ENCODE measurements at regions not wholly inside any gene's neighbourhood (a gene's known extent, or its start where the extent isn't known, plus 50 kb on each side); places are given as distances from the start of the nearest gene placed in this dataset.

DNA sequence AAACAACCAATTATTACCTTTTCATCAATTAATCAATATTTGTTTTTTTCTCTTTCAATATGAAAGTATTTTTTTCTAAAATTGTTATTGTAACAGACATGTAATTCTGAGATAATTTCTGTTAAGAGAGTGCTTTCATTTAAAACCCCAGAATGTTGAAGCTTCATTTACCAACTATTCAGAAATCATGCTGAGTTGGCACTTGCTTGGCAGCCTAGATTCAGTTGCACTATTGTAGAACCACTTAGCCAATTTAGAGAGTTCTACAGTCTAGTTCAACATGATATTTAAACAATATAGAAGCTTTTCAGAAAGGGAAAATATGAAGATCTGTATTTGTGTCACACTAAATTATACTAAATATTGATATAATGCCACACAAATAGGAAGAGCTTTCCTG is 56.1 kb upstream of the NKAIN2 start:
- DNase-seq (ENCODE audit: low spot score) = no peak

DNA sequence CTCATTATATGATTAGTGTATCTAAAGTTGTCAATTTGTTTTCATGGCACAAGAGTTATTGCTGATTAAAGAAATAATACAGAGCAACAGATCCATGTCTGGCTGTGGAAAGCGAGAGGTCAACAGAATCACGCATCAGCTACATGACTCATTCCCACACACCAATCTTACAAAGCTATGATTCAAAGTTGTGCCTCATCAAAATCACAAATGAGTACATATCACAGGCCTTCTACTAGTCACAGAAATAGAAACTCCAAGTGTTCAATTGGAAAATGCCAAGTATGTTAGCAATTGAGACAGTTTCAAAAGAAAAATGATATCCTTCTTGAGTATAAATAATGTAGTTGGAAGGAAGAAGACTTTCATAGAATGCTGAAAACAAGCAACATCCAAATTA is 57.8 kb upstream of the NKAIN2 start:
- peak; percentile 12 for DNase-seq (ENCODE audit: low spot score)

DNA sequence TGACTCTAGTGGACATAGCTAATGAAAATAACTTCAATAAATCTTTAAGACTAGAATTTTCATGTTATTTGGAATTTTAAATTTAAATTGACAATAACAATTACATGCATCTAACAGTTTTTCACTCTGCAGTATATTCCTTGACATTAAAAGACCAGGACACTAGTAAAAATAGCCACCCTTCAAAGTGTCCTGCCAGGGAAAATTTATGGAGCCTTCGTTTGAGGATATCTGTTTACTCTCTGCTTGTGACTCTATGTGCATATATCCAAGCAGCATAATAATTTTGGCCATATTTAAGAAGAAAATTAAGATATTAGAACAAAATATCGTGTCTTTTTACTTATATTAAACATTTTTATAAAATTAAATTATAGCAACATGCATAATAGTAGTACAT is 58.8 kb upstream of the NKAIN2 start:
- DNase-seq (ENCODE audit: low spot score) = no peak

DNA sequence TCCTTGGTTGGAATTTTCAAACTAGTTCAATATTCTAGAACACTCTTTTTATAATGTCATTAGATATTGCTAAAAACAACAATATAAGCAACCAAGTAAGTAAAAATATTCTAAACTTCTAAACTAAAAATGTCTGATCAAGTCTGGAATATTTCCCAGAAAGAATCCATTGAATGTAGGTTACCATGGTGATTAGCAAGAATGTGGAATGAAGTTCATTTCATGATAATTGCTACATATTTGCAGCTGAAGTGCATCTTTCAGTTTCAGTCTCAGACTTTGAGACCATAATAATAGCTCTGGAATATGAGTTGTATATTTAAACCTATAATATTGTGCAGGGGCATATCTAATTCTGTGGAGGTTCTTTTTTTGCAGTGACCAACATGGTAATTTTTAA is 61.0 kb upstream of the NKAIN2 start:
- DNase-seq (ENCODE audit: low spot score) = no peak

DNA sequence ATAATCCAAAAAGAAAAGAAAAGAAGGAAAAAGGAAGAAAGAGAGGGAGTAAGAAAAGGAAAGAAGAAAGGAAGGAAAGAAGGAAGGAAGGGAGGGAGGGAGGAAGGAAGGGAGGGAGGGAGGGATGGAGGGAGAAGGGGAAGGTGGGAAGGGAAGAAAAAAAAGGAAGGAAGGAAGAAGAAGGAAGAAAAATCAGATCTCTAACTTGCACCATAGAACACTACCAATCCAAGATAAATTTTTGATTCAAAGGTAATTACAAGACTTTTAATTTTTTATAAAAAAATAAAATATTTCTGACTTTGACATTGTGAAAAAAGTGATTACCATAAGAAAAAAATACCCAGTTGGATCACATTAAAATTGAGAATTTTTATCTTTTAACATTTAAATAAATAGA is 70.5 kb upstream of the NKAIN2 start:
- no peak for DNase-seq (ENCODE audit: low spot score)

DNA sequence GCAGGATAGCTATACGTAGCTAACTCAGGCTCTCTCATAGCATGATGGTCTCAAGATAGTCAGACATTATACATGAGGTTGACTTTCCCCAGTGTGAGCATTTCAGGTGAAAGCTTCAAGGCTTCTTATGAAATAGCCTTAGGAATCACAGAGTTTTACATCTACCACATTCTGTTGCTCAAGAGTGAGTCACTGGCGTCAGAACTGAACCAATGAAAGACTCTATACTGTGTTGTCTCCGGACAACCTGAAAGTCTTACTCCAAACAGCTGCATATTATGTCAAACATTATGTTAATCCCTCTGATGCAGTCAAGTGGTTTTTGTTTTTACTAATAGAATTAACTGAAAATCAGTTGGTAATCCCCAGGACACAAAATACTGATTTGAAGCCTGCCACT is 79.8 kb upstream of the TRDN start:
- DNase-seq (ENCODE audit: low spot score) = no peak

DNA sequence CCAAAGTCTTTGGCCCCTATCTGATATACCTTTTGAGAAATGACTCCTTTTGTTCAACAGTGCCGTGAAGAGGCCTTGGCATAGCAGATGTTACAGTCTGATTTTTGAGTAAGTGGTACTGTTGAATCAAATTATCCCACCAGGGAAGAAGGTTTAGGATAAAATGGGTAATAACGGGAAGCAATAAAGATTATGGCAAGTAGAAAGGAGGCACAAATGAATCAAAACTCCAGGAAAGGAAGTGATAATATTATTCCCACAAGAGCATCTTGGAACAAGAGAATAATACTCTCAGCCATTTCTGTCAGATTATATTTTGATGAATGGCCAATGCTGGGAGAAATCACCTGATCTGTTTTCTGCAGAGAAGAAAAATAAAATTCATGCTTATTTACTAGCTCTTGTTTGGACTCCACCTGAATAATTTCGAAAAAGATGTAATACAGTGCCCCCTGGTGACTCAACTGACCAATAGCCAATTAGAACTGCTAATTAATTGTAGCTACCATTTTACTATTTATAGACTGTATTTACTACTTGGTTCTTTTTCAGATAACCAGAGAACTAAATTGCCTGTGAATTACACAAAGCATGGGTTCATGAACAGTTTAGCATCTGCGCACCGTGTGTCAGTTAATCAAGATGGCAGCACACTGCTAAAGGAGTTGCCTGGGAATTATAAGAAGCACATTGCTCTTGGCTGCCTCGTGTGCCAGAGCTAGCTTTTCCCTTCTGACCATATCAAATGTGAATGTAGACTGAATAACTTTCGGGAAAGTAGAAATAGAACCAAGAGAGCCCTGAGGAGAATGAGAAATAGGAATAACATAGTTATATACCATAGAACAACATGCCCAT is 78.5 kb upstream of the TRDN start:
- no peak for DNase-seq (ENCODE audit: low spot score)

DNA sequence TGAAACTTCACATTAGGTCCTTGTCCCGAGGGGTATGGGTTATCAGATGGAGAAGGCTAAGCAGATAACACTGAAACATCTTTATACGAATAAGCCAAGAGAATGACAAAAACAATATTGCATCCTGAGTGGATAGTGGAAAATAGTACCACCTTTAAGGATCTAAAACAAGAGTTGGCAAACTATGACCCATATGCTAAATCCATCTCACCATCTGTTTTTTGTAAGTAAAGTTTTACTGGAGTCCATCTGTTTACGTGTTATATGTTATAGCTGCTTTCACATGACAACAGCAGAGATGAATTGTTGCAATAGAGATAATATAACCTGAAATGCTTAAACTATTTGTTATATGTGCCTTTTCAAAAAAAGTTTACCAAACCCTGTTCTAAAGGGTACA is 76.1 kb upstream of the TRDN start:
- DNase-seq (ENCODE audit: low spot score) = no peak

DNA sequence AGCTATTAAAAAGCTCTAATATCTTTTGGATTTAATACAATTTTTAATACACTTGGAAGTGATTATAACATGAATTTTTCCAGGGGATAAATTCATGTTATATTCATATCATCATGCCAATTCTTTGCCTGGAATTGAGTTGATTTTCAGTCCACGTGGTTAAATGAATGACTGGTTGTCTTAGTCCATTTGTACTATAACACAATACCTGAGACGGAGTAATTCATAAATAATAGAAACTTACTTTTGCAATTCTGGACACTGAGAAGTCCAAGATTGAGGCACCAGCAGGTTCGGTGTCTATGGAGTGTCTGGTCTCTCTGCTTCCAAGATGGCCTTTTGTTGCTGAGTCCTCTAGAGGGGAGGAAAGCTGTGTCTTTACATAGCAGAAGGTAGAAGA is 66.2 kb upstream of the TRDN start:
- DNase-seq (ENCODE audit: low spot score) = no peak

DNA sequence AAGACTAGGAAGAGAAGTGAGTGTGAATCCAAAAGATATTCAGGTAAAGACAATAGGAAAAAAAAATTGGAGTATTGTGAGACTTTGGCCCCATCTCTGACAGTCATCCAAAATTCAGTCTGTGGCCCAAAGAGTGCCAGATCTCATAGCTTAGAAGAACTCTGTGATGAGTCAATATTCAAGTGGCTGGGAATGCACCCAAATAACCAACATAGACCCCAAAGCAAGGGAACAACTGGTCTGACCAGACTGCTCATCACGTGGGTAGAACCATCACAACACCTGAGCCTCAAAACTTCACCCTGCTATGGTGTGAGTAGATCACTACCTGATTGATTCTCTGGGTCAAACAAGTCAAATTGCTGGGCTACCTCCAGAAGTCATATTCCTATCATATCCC is 51.1 kb upstream of the TRDN start:
- DNase-seq (ENCODE audit: low spot score) = no peak

Measured in AG08395 (cell line).